Mesodermal cell (in vitro differentiated cells): ENCODE measurements at regions not wholly inside any gene's neighbourhood (a gene's known extent, or its start where the extent isn't known, plus 50 kb on each side); places are given as distances from the start of the nearest gene placed in this dataset.
"Not testable (repeated sequence)": the region's sequence is repeated elsewhere in the genome, so short reads cannot be mapped to it uniquely, and the experiment has no call there.

Experiments used
- H3K27ac ChIP-seq: 2 replicates; pipeline ENCODE4 v1.7.0; 2013; ENCODE audit warnings: mild to moderate bottlenecking, low read depth, low read length, moderate library complexity; ENCODE audit not compliant: severe bottlenecking
- H3K36me3 ChIP-seq: 2 replicates; pipeline ENCODE4 v1.7.1; 2013; ENCODE audit warnings: mild to moderate bottlenecking, low read length, moderate library complexity; ENCODE audit not compliant: control insufficient read depth, insufficient read depth
- H3K4me1 ChIP-seq: one replicate; pipeline ENCODE4 v1.7.1; 2013; ENCODE audit warnings: mild to moderate bottlenecking, low read length; ENCODE audit not compliant: insufficient read depth, control insufficient read depth, poor library complexity, severe bottlenecking
- H3K4me3 ChIP-seq: 2 replicates; pipeline ENCODE4 v1.7.0; 2013; ENCODE audit warnings: low read length, control low read depth, mild to moderate bottlenecking; ENCODE audit not compliant: insufficient read depth, poor library complexity, severe bottlenecking; ENCODE audit errors: extremely low read depth
- H3K9me3 ChIP-seq: 2 replicates; pipeline ENCODE4 v1.7.1; 2013; ENCODE audit warnings: mild to moderate bottlenecking, low read length, moderate library complexity; ENCODE audit not compliant: control insufficient read depth
- WGBS, 2 experiments: methylation state at CpG; one replicate each; pipeline ENCODE4 v1.1.5; 2013; ENCODE audit warnings: missing lambda C conversion rate in 2 of 2; ENCODE audit not compliant: insufficient coverage in 2 of 2; 5-methylcytosine and 5-hydroxymethylcytosine counted together

GRCh38 chr1:146297781-146298574, 69.2 kb upstream of the NOTCH2NLA start:
- not testable (repeated sequence) for H3K9me3 ChIP-seq, H3K4me1 ChIP-seq, H3K36me3 ChIP-seq, H3K4me3 ChIP-seq, H3K27ac ChIP-seq
- WGBS, 2 experiments, result no CpG with 5 or more reads among the region's 68 CpGs

GRCh38 chr1:146292940-146293936, 64.4 kb upstream of the NOTCH2NLA start:
- not testable (repeated sequence) for H3K27ac ChIP-seq, H3K4me3 ChIP-seq, H3K9me3 ChIP-seq, H3K4me1 ChIP-seq, H3K36me3 ChIP-seq
- no CpG with 5 or more reads among the region's 9 CpGs for WGBS, 2 experiments

GRCh38 chr1:146292424-146292823, 63.6 kb upstream of the NOTCH2NLA start:
- not testable (repeated sequence) for H3K4me3 ChIP-seq, H3K36me3 ChIP-seq, H3K4me1 ChIP-seq, H3K27ac ChIP-seq, H3K9me3 ChIP-seq
- no CpG with 5 or more reads among the region's 4 CpGs for WGBS, 2 experiments

- no CpG with 5 or more reads among the region's 6 CpGs for WGBS, 2 experiments
- H3K4me3 ChIP-seq, H3K27ac ChIP-seq, H3K36me3 ChIP-seq, H3K9me3 ChIP-seq, H3K4me1 ChIP-seq: not testable (repeated sequence)
Measured at GRCh38 chr1:146287881-146288280, 59.1 kb upstream of the NOTCH2NLA start.

GRCh38 chr1:146284760-146285159, 55.9 kb upstream of the NOTCH2NLA start:
- no CpG with 5 or more reads among the region's 1 CpG for WGBS, 2 experiments
- not testable (repeated sequence) for H3K36me3 ChIP-seq, H3K4me3 ChIP-seq, H3K9me3 ChIP-seq, H3K4me1 ChIP-seq, H3K27ac ChIP-seq

GRCh38 chr1:146283527-146283880, 54.7 kb upstream of the NOTCH2NLA start:
- H3K4me1 ChIP-seq, H3K4me3 ChIP-seq, H3K27ac ChIP-seq, H3K9me3 ChIP-seq, H3K36me3 ChIP-seq: not testable (repeated sequence)
- no CpG with 5 or more reads among the region's 3 CpGs for WGBS, 2 experiments

DNA sequence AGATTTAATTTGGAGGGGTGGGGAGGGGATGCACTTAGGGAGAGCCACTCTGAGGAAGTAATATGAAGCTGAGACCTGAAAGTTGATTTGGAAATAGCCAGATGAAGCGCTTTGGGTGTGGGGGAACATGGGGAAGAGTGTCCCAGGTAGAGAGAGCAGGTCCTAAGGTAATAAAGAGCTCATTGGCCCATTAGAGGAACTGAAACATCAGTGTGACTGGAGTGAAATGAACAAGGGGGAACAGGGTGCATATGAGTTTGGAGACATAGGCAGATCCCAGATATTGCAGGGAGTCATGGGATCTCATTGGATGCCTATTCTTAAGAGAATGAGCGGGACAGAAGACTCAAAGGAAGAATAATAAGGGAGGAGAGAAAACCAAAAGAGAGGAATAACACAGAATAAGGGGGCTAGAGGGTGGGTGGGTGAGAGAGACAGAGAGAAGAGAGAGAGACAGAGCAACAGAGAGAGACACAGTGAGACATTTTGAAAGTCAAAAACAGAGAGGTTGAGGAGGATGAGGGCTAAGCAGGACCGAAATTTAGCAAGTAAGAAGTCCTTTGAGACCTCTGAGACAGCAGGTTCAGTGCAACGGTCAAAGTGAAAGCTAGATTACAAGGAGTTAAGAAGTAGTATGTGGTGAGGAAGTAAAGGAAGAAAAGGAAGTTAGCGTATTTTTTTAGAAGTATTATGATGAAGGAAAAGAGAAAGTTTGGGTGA, 54.1 kb upstream of the NOTCH2NLA start:
- not testable (repeated sequence) for H3K4me1 ChIP-seq, H3K27ac ChIP-seq, H3K4me3 ChIP-seq, H3K36me3 ChIP-seq, H3K9me3 ChIP-seq
- no CpG with 5 or more reads among the region's 5 CpGs for WGBS, 2 experiments

DNA sequence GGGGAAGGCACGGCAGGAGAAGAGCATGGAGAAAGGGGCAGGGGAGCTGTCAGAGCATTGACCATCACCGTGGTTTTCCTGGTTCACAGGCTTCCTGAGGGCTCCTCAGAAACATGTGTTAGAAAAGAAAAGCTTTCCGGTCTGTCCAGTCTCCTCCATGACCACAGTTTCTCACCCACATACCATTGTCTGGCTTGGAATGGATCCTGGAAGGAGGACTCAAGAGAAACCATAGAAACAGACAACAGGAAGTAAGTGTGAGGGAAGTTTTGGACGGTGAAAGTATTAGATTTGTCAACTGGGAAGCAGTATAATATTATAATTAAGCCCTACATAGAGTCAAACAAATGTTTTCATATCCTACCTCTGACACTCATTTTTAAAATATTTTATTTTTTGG, 52.7 kb upstream of the NOTCH2NLA start:
- not testable (repeated sequence) for H3K9me3 ChIP-seq, H3K27ac ChIP-seq, H3K36me3 ChIP-seq, H3K4me1 ChIP-seq, H3K4me3 ChIP-seq
- WGBS, 2 experiments, result no CpG with 5 or more reads among the region's 4 CpGs

DNA sequence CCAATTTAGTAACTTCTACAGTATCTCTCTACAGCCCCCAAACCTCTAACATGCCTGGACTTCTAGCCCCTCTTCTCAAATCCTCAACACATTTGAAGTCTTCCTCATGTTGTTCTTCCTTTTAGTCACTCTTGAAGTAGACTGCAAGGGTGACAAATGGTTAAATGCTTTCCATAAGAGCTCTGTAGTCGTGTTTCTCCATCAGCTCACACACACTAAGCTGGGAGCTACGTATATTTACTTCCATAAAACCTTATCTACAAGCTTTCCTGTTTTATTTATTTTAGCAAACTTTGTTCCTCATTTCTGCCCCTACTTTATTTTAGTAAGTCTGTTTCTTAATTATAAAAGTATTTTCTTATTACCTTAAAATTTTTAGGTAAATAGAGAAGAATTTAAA, 49.9 kb upstream of the NOTCH2NLA start:
- H3K36me3 ChIP-seq, H3K4me3 ChIP-seq, H3K27ac ChIP-seq, H3K4me1 ChIP-seq, H3K9me3 ChIP-seq: not testable (repeated sequence)
- no CpG with 5 or more reads among the region's 2 CpGs for WGBS, 2 experiments
